GM21360 (cell line): ENCODE measurements at regions not wholly inside any gene's neighbourhood (a gene's known extent, or its start where the extent isn't known, plus 50 kb on each side); places are given as distances from the start of the nearest gene placed in this dataset.

Experiments
- ATAC-seq: cut with Tn5 transposase; IDR thresholded peaks from one replicate; pipeline ENCODE4 v1.9.1; 2021; ENCODE audit warnings: mild to moderate bottlenecking, moderate library complexity; ENCODE audit not compliant: unreplicated experiment

DNA sequence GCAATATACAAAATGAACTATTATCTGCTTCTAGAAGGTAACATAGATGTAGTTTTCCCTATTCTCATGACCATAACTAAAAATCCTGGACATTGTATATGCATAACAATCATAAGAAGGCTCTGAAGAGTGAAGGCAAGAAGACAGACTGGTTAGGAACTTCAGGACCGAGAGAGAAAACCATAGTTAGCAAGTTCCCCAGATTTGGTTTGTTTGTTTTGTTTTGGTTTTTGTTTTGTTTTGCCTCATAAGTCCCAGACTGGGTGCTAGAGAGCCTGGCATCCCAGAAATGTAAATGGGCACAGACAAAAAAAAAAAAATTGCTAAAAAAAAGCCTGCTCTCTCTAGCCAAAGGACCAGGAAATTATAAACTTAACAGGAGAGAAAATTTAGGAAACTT is 192.2 kb upstream of the FBXO11 start:
- ATAC-seq: no peak

DNA sequence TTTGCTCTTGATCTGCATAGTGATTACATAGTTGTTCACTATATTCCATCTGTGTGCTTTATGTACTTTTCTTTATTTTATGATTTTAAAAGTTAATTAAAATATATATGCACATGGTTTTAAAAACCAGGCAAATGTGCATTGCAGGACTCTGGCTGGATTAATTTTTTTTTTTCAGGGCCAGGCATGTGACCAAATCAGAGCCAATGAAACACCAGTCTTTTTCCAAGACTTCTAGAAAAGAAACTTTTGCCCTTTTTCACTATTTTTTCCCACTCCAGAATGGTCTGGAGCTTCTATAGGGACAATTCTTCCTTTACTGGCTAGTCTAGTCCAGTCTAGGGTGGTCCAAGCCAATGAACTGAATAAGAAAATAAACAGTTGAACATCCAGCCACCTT is 198.1 kb upstream of the FBXO11 start:
- ATAC-seq: no peak

DNA sequence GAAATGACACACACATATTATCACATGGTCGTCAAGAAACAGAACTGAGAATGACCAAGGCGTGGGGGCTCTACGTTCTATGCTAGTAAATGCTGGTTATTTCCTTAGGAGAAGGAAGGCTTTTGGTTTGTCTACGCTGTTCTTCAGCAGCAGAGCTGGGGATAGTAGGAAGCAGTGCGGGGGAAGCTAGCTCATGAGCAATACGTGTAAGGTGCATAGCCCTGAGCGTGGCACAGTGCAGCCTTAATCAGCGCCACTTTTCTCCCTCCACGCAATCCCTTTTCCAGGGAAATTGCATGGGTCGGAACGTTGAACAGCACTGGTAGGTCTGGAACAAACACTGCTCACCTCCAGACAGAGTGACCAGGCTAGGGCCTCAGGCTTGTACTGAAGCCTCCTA is 199.6 kb upstream of the FBXO11 start:
- no peak for ATAC-seq

DNA sequence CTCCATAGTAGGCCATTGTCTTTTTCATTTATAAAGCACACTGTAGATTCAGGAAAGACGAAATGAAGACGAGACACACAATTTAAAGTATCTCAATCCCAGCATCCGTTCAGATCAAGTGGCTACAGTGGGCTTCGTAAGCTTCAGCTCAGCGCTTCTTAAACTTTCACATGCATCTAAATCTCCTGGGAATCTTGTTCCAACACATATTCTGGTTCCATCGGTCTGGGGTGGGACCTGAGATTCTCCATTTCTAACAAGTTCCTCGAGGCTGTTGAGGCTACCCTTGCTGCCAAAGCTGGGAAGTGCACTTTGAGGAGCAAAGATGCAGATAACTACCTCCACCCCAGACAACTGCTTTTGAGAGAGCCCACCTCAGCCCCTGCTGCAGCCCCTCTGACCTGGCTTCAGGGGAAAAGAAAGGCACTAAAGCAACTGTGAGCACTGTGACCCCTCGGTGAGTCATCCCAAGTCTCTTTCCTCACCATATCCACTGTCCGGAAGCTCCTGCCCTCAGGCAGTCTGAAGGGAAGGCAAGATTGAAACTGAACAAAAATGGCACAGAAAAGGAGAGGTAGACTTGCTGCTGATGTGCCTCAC is 201.1 kb upstream of the FBXO11 start:
- ATAC-seq: no peak

DNA sequence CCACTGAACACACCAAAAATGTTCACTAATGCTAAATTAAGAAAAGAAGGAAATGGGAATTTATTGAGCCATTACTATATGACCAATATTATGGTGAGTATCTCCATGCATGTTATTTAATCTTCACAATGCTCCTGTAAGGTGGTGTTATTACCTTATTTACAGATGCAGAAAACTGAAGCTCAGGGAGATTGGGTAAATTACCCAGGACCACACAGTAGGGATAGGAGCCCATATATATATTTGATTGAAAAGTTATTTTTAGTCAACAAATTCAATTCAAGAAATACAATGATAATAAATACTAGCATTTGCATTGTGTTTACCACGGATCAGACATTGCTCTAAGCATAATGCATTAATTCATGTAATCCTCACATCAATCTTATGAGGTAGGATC is 202.2 kb upstream of the FBXO11 start:
- no peak for ATAC-seq

DNA sequence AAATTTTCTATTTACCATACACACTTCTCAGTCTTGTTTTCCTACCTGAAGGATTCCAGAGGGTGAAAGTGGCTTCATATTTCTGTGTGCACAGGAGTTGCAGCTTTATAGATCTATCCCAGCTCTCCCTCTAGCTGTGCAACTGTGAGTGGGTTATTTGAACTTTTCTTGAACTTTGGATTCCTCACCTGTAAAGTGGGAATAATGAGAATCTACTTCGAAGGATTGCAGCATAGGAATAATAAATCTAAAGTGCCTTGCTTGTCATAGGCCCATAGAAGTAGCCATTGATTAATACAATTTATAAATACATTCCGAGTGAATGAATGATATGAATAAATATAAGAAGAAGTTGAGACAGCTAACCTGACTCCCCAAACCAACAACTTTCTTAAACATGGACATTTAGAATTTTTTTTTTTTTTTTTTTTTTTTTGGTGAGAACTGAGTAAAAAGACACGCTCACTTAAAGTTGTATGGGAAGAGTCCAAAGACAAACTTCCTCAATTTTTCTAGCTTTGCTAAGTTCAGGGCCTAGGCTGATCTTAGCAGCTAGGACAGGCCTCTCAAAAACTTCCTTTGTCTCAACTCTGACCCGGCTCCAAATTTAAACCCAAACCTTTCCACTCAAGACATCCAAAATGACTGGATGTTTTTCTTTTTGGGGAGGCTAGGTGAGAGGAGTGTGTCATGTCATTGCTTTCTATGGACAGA is 203.3 kb upstream of the FBXO11 start:
- no peak for ATAC-seq

DNA sequence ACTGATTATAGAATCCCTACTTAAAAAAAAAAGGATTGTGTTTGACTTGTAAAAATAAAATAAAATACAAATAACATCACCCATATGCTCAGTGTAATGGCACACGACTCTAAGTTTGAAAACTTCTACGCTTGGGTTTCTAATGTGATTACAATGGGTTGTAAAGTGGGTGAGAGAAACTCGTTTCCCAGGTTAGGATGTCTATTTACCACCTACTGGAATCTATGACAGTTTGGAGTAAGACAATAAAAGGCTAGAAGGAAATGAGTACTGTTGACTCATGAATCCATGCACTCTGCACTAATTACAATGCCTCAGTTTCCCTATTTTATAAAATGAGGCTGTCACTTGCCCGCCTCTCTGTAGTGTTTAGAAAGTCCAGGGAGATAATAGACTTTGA is 204.0 kb upstream of the FOXN2 start:
- no peak for ATAC-seq

DNA sequence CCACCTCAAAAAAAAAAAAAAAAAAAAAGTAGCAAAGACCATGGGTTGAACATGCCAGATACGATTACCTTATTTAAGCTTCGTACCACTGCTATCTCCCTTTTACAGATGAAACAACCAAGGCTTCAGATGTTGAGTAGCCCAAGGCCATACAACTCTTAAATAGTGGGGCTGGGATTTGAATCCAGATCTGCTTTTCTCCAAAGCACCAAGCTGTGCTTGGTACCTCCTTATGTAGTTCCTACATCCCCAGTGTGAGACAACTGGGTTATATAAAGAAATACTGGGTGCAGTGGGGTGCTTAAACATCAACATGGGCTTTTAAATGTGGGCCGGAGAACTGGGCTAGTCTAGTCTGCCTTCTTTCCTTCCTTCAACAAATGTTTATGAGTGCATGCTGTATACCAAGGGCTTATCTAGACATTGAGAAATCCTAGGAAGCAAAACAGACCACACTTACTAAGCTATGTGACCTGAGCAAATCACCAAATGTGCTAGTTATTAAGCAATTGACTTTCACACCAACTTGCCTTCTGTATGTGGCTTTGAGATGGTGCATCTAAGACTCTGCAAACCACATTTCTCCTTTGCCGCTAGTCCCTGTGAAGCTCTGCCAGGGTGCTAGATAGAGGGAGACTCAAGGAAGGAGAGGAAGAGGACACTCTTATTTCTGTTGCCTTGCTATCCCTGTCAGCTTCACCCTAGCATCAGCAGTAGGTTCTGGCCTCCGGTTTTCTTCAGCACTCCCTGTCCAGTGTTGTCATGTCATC is 201.4 kb upstream of the FOXN2 start:
- no peak for ATAC-seq

DNA sequence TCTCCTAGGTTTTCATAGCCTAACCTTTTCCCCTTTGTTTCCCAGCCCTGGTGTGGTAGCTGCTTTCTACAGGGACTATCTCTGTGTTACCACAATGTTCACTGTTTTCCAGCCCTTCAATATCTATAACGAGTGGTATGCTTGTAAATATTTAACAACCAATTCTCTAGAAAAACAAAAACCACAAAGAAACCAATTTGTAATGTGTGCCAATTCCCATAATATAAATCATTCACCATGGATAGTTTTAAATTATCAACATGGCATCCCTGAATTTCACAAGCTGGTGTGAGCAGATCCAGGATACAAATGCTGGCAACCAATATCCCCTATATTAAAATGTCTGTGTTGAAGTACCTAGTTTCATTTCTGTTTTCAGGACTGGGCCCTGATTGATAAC is 200.7 kb upstream of the FOXN2 start:
- no peak for ATAC-seq

DNA sequence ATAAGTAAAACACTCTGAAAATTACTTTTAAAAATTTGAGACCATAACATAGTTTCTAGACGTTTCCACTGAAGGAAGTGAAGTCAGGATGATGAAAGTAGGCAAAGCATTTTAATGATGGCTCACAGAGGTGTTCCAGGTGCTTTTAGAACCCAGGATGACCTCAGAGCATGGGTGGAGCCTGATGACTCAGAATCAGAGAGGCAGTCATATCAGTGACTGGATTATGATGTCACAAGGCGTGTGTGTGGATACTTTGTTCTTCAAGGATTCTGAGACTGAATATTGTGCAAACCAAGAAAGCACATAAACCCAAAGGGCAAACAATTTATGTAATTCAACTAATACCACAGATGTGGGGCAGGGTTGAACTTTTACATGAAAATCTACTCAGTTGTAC is 200.2 kb upstream of the FOXN2 start:
- peak; percentile 50 for ATAC-seq

DNA sequence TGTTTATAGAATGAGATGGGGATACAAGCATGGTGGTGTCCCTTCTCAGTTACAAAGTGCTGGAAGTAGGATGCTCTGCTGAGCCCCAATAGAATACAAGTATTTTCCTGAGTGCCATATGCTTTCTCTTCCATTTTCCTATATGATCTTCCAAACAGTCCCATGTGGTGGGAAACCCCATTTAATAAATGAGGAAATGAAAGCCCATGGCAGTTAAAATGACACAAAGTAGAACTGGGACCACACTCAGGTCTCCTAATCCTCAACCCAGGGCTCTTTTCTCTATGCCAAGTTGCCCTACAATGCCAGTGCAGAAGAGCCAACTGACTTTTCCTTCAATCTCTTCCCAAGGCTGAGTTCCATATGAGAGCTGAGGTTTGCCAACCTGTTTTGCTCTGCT is 198.0 kb upstream of the FOXN2 start:
- ATAC-seq: no peak

DNA sequence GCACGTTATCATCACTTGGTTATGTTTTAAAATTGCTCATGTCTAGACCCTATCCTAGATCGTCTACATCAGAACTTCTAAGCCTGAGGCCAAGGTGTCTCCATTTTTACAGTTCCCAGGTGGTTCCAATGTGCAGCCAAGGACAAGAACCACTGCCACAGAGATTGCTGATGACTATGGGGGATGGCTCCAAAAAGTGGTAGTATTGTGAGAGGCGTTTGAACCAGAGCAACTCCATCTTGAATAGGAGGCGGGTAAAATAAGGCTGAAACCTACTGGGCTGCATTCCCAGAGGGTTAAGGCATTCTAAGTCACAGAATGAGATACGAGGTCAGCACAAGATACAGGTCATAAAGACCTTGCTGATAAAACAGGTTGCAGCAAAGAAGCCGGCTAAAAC is 195.6 kb upstream of the FOXN2 start:
- ATAC-seq: no peak

DNA sequence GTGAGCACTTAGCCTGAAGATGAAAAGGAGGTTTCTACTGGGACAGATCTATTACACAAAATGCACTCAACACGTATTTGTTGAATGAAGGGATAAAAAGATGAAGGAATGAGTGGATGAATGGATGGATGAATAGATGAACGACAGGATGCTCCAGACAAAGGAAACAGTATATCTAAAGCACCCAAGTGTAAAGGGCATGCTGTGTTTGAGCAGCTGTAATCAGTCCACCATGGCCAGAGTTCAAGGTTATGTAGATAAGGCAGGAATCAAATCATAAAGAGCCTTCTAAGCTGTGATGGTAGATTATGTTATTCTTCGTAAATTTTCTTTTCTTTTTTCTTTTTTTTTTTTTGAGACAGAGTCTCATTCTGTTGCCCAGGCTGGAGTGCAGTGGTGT is 194.4 kb upstream of the FOXN2 start:
- ATAC-seq: no peak

DNA sequence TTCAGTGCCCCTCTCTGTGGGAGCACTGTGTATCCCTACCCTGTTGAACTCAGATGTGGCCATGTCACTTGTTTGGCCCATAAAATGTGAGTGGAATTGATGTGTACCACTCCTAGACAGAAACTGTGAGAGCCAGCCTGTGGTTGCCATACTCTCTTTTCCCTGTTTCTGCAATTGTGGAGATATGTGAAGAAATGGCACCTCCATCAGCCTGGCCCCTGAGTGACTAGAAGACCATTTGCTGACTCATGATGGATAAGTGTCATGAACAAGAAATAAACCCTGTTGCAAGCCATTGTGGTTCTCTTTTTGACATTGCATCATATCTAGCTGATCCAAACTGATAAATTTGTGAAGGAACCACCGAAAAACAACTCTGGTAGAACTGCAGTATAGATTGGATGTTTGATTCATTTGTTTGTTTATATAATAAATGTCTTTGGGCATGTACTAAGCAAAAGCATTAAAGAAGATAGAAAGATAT is 193.7 kb upstream of the FOXN2 start:
- no peak for ATAC-seq

DNA sequence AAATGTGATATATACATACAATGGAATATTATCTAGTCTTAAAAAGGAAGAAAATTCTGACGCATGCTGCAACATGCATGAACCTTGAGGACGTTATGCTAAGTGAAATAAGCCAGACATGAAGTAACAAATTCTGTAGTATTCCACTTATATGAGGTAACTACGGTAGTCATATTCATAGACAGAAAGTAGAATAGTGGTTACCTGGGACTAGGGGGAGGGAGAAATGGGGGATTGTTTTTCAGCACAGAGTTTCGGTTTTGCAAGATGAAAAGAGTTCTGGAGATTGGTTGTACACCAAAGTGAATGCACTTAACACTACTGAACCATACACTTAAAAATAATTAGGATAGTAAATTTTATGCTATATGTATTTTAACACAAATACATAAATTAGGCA is 192.3 kb upstream of the FOXN2 start:
- ATAC-seq: peak; percentile 84

DNA sequence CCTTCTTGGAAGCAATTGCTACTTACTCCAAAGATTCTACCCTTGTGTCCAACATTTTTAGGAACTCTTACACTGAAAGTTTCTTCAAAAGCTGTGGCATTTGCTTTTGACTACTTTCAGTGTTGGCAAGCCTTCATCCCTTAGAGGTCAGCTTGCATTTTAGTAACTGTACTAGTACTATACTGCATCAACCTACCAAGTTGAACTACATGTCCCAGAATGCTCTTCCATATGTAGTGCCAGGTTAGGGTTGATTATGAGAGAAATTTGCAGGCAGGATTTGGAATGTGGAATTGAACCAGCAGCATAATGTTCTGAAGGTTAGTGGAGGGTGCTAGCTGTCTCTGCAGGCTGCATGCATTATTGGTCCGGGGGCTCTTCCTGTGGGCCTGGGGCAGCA is 189.9 kb upstream of the FOXN2 start:
- no peak for ATAC-seq

DNA sequence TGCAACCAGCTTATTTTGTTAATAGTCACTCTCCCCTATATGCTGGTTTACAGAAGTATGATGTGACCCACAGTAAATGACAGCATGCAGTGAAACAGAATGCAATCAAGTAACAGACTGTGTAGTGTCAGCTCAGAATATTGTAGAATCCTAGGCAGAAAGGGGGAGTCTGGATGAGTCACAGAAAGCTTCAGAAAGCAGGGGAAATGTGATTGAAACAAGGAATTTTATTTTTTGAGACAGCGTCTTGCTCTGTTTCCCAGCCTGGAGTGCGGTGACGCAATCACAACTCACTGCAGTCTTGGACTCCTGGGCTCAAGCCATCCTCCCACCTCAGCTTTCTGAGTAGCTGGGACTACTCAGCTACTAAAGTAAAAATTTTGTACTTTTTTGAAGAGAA is 188.3 kb upstream of the FOXN2 start:
- no peak for ATAC-seq

DNA sequence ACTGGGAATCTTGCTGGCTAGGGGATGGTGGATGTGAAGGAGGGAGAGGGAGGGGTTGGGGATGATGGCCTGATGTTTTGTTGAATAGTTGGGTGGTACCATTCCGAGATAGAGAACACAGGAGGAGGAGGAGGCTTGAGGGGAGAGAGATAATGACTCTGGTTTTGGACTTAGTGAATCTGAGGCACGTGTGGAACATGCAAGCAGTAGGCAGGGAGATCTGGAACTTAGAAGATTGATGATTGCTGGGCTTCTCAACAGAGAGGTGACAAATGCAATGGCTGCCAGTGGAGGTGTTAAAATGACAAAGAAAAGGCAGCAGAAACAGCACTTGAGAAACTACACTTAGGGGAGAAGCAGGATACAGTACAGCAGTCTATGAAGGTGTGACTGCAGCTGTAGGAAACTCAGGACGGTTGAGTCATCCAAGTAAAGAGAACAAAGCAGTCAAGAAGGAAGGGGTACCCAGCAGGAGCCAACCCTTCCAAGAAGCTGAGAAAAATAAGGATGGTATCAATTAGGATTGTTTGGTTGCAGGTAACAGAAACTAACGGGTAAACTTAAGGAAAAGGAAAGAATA is 186.8 kb upstream of the FOXN2 start:
- no peak for ATAC-seq

DNA sequence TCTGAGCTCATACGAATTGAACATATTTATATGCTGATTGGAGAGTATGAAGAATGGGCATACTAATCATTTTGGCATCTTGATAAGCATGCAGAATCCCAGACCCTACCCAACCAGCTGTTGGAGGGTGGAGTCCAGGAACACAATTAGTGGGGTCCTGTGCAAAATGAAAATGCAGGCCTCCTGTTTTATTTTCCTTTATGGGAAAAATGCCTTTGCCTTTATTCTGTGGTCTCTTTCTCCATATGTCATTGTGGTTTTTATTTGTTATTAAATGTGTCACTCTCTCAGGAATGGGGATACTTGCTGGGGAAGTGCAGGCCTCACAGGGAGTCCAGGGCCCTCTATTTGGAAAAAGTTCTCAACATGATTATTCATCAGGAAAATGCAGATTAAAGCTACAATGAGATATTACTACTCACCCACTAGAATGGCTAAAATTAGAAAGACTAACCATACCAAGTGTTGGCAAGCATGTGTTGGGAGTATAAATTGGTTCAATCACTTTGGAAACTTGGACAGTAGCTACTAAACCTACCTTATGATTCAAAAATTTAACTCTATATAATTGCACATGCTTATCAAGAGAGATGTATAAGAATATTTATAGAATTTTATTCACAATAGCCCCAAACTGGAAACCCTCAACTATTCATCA is 185.1 kb upstream of the FOXN2 start:
- ATAC-seq: no peak

DNA sequence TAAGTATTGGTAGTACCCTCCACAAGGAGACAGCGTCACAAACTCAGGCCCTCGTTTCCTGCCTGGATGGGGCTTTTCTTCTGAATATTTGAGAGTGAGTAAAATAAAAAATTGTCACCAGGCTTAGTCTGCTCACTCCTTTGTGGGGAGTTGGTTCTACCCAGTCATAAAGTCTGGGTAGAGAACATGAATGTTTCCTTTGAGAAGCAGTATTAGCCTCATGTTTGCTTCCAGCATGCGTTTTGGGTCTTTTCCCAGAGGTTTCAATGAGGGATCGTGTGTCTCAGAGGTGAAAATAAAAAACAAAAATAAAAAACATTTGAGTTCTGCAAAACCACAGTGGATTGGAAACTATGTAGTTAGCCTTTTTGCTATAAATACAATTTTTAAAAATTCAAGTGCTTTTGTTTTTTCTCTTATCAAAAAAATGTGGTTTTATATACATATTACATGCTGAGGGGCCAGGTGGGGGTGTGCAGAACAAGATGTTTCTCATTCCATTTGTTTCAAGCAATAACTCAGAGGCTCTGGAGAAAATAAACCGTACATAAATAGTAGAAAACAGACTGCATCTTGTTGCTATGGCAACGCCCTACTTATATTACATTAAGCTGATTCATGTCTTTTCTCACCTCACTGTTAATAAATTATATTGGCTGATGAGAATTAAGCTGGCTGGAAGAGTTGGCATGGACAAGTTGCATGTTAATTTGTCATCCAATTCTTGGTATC is 182.8 kb upstream of the FOXN2 start:
- no peak for ATAC-seq

DNA sequence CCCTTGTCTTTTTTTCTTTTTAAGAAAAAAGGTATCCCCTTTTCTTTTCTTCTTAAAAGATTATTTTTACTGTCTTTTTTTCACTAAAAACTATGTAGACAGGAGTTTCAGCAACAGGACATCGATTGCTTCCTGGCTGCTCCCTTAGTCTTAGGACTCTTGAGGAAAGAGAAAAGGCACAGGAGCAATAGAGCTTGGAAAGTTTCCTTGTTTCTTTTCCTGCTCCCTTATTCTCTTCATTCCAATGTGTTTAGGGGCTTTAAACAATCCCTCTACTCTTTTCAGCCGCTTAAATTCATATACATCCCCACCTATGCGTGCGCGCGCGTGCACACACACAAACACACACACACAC is 182.2 kb upstream of the FOXN2 start:
- ATAC-seq: no peak
